Vagina (tissue), 2 donors: ENCODE measurements at regions not wholly inside any gene's neighbourhood (a gene's known extent, or its start where the extent isn't known, plus 50 kb on each side); places are given as distances from the start of the nearest gene placed in this dataset.

Experiments used
- CTCF ChIP-seq, 3 experiments: fragments of 450-650 bp in 2 of 3; fragments of 200-600 bp in 1 of 3; sonication (generic) in 1 of 3; IDR thresholded peaks; one replicate each; pipeline ENCODE4 v1.5.1; 2017 to 2019; ENCODE audit warnings: antibody characterized with exemption in 3 of 3, mild to moderate bottlenecking in 2 of 3, moderate library complexity in 2 of 3
- POLR2AphosphoS5 ChIP-seq, 2 donors: sonication (generic); formaldehyde crosslinking; IDR thresholded peaks; one replicate each; pipeline ENCODE4 v1.9.0; 2017; ENCODE audit warnings: antibody characterized with exemption in 2 of 2, mild to moderate bottlenecking in 2 of 2, low read depth in 1 of 2; ENCODE audit not compliant: insufficient read depth in 1 of 2

- TF ChIP-seq CTCF (IDR thresholded peaks at IDR 0.05): no peak
- TF ChIP-seq POLR2AphosphoS5 (IDR thresholded peaks at IDR 0.05; ENCODE audit: insufficient read depth in 1 of 2, low read depth in 1 of 2): no peak
Measured at GRCh38 chr6:47157063-47157462, 114.9 kb upstream of the ADGRF1 start.
